Peyer's patch (tissue), 4 donors: ENCODE measurements at regions not wholly inside any gene's neighbourhood (a gene's known extent, or its start where the extent isn't known, plus 50 kb on each side); places are given as distances from the start of the nearest gene placed in this dataset.

Experiments
- DNase-seq, 3 donors: peaks; one replicate each; pipeline ENCODE4 v3.0.0-alpha.2; 2017 to 2019
- H3K27ac ChIP-seq, 4 donors: fragments of 200-600 bp; sonication (generic); one replicate each; pipeline ENCODE4 v1.5.1; 2016 to 2019
- H3K27me3 ChIP-seq, 2 donors: fragments of 200-600 bp; sonication (generic); one replicate each; pipeline ENCODE4 v1.5.1; 2019
- H3K36me3 ChIP-seq, 3 donors: fragments of 200-600 bp; sonication (generic); one replicate each; pipeline ENCODE4 v1.5.1; 2016 to 2019
- H3K4me1 ChIP-seq, 4 donors: fragments of 200-600 bp; sonication (generic); one replicate each; pipeline ENCODE4 v1.5.1; 2016 to 2019
- H3K4me3 ChIP-seq, 4 donors: fragments of 200-600 bp; sonication (generic); 1 replicate in 3 of 4; 2 replicates in 1 of 4; pipeline ENCODE4 v1.5.1; 2016 to 2019; ENCODE audit warnings: mild to moderate bottlenecking in 1 of 4
- H3K9me3 ChIP-seq, 4 donors: fragments of 200-600 bp; sonication (generic); one replicate each; pipeline ENCODE4 v1.5.1; 2016 to 2019; ENCODE audit warnings: mild to moderate bottlenecking in 1 of 4
- POLR2A ChIP-seq, 2 donors: fragments of 450-650 bp; IDR thresholded peaks; one replicate each; pipeline ENCODE4 v1.5.1; 2017; ENCODE audit warnings: antibody characterized with exemption in 2 of 2, mild to moderate bottlenecking in 2 of 2, moderate library complexity in 2 of 2
- TF ChIP-seq, protein P1 (sequence below), 6 experiments: fragments of 450-650 bp in 4 of 6; fragments of 200-600 bp in 2 of 6; sonication (generic) in 1 of 6; IDR thresholded peaks; one replicate each; pipeline ENCODE4 v1.5.1; 2017 to 2019; ENCODE audit warnings: antibody characterized with exemption in 6 of 6, mild to moderate bottlenecking in 3 of 6, moderate library complexity in 1 of 6

DNA sequence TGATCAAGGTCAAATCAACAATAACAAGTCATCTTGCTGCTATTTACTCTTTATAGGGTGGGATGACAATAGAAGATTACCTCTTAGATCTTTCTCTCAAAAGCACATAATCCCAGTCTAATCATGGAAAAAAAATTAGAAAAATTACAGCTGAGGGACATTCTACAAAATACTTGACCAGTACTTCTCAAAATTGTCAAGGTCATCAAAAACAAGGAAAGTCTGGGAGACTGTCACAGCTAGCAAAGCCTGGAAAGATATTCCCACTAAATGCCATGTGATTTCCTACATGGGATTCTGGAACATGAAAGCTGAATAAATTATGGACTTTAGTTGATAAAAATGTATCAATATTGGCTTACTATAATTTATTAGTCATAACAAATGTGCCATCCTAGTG lies 276.2 kb downstream of the RNF144A start:
- Histone ChIP-seq H3K27me3 (no peaks in the 10 kb centered on the region), H3K4me3 (no peak overlapping the region), H3K4me1 (no peaks in the 10 kb centered on the region), H3K27ac (no peak overlapping the region), H3K9me3 (no peaks in the 10 kb centered on the region), H3K36me3 (no peaks in the 10 kb centered on the region)
- DNase-seq, result no peak
- TF ChIP-seq, protein P1, sequence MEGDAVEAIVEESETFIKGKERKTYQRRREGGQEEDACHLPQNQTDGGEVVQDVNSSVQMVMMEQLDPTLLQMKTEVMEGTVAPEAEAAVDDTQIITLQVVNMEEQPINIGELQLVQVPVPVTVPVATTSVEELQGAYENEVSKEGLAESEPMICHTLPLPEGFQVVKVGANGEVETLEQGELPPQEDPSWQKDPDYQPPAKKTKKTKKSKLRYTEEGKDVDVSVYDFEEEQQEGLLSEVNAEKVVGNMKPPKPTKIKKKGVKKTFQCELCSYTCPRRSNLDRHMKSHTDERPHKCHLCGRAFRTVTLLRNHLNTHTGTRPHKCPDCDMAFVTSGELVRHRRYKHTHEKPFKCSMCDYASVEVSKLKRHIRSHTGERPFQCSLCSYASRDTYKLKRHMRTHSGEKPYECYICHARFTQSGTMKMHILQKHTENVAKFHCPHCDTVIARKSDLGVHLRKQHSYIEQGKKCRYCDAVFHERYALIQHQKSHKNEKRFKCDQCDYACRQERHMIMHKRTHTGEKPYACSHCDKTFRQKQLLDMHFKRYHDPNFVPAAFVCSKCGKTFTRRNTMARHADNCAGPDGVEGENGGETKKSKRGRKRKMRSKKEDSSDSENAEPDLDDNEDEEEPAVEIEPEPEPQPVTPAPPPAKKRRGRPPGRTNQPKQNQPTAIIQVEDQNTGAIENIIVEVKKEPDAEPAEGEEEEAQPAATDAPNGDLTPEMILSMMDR (IDR thresholded peaks at IDR 0.05), result no peak
- no peak for TF ChIP-seq POLR2A (IDR thresholded peaks at IDR 0.05)

DNA sequence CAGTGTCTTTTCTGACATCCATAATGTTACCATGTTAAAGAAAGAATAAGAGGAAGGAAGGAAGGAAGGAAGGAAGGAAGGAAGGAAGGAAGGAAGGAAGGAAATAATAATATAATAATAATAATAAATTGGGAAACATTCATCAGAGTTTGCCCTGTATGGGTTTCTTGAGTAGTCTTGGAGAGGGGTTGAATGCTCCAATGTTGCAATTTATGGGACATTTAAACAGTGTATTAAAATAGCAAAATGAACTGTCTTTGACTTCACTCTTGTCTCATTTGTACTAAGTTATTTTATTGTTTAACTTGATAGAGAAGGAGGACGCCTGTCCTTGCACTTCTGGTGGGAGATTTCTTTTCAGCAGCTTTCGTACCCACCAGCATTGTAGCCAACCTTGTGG lies 277.7 kb downstream of the RNF144A start:
- no peaks in the 10 kb centered on the region for H3K9me3 ChIP-seq
- DNase-seq, result no peak
- no peak for TF ChIP-seq POLR2A (IDR thresholded peaks at IDR 0.05)
- TF ChIP-seq, protein P1 (IDR thresholded peaks at IDR 0.05), result no peak
- no peaks in the 10 kb centered on the region for H3K36me3 ChIP-seq
- no peak overlapping the region for H3K27ac ChIP-seq
- no peaks in the 10 kb centered on the region for H3K27me3 ChIP-seq
- H3K4me3 ChIP-seq, result no peak overlapping the region
- H3K4me1 ChIP-seq, result no peaks in the 10 kb centered on the region

DNA sequence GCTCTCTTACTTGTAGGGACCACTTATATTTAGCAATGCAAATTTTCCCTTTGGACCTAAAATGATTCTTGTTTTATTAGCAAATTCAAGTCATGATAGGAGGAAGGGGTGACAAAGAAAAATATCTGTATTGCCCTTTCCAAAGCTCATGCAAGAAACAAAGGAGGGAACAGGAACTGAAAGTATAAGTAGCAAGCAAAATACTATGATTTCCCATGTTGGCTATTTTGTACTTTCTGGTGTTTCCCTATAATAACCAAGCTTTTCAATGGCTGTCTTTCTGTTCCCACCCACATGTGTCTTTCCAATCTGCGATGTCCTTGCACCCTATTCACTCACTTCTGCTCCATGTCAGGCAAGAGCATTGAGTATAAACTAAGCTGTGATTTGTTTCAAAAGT lies 279.7 kb downstream of the RNF144A start:
- H3K4me1 ChIP-seq, result no peaks in the 10 kb centered on the region
- no peak for DNase-seq
- no peaks in the 10 kb centered on the region for H3K36me3 ChIP-seq
- no peak overlapping the region for H3K4me3 ChIP-seq
- TF ChIP-seq, protein P1 (IDR thresholded peaks at IDR 0.05), result no peak
- no peak for TF ChIP-seq POLR2A (IDR thresholded peaks at IDR 0.05)
- H3K9me3 ChIP-seq, result no peaks in the 10 kb centered on the region
- no peak overlapping the region for H3K27ac ChIP-seq
- H3K27me3 ChIP-seq, result no peaks in the 10 kb centered on the region

DNA sequence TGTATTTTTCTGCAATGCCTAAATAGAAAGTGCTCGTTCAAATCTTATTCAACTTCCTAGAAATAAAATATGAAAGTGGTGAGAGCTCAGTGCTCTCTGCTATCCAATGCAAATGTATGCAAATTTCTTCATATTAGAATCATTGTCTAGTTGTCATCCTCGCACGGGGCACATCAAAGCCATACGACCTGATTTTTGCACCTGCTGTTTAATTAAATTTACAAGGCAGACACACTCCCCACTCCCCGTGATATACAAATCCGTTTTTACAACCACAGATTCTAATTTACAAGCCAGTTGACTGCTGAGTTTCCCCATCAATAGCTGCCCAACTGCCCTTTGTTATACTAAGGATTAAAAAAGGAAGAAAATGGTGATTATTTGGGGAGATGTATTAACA lies 284.6 kb downstream of the RNF144A start:
- no peak overlapping the region for H3K4me3 ChIP-seq
- TF ChIP-seq, protein P1 (IDR thresholded peaks at IDR 0.05), result no peak

GRCh38 chr2:7203056-7203467 lies 285.9 kb downstream of the RNF144A start:
- no peak overlapping the region for H3K4me3 ChIP-seq
- H3K27me3 ChIP-seq, result no peaks in the 10 kb centered on the region
- no peaks in the 10 kb centered on the region for H3K4me1 ChIP-seq
- DNase-seq, result peak in 2 of 3 donors; percentile 30 to 59
- H3K36me3 ChIP-seq, result no peaks in the 10 kb centered on the region
- H3K9me3 ChIP-seq, result no peaks in the 10 kb centered on the region
- TF ChIP-seq POLR2A (IDR thresholded peaks at IDR 0.05), result no peak
- TF ChIP-seq, protein P1 (IDR thresholded peaks at IDR 0.05), result peak; percentile 25 to 71 (median 68)
- no peak overlapping the region for H3K27ac ChIP-seq

More for the DNA sequence above, 284.6 kb downstream of the RNF144A start:
- Histone ChIP-seq H3K4me1 (no peaks in the 10 kb centered on the region), H3K27me3 (no peaks in the 10 kb centered on the region), H3K36me3 (no peaks in the 10 kb centered on the region), H3K9me3 (no peaks in the 10 kb centered on the region), H3K27ac (no peak overlapping the region)
- DNase-seq, result no peak
